Osteocyte (in vitro differentiated cells): ENCODE measurements at regions not wholly inside any gene's neighbourhood (a gene's known extent, or its start where the extent isn't known, plus 50 kb on each side); places are given as distances from the start of the nearest gene placed in this dataset.

Experiments
- DNase-seq: peaks from one replicate; pipeline ENCODE4 v3.0.0; 2021; ENCODE audit warnings: mixed read lengths; ENCODE audit not compliant: unreplicated experiment; ENCODE audit errors: extremely low spot score
- H3K27ac Mint-ChIP-seq: one replicate; pipeline ENCODE4 v1.8.0; 2021; ENCODE audit warnings: mild to moderate bottlenecking, mixed read lengths; ENCODE audit not compliant: unreplicated experiment
- H3K27me3 Mint-ChIP-seq: one replicate; pipeline ENCODE4 v1.8.0; 2021; ENCODE audit warnings: mixed read lengths; ENCODE audit not compliant: unreplicated experiment
- H3K36me3 Mint-ChIP-seq: one replicate; pipeline ENCODE4 v1.8.0; 2021; ENCODE audit warnings: mixed read lengths; ENCODE audit not compliant: unreplicated experiment
- H3K4me1 Mint-ChIP-seq: one replicate; pipeline ENCODE4 v1.8.0; 2021; ENCODE audit warnings: mixed read lengths; ENCODE audit not compliant: unreplicated experiment
- H3K4me3 Mint-ChIP-seq: one replicate; pipeline ENCODE4 v1.8.0; 2021; ENCODE audit warnings: mild to moderate bottlenecking, moderate library complexity, mixed read lengths; ENCODE audit not compliant: unreplicated experiment
- H3K9me3 Mint-ChIP-seq: one replicate; pipeline ENCODE4 v1.8.0; 2021; ENCODE audit warnings: mixed read lengths; ENCODE audit not compliant: unreplicated experiment
- TF ChIP-seq, protein P1 (sequence below): fragments of 200-600 bp; sonication (generic); IDR thresholded peaks from 2 replicates; pipeline ENCODE4 v1.5.0; 2021; ENCODE audit warnings: antibody characterized with exemption, mild to moderate bottlenecking, moderate library complexity

DNA sequence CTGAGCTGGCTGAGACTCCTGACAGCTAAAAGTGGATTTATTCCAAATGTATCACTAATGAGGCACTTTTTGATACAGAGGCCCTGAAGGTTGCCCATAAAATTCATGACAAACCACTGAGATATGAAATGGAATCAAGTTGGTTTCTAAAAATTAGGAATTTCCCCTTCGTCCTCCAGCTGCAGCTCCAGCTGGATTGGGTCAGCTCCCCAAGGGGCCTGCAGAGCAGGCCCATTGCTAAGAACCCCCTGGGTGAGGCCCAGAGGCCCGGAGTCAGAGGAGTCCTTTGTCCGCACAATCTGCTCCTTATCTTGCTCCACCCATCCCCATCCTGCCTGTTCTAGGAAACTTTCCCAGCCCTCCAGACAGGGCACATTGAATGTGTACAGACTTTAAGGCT is 163.5 kb upstream of the TOP1 start:
- no peaks in the 10 kb centered on the region for H3K9me3 Mint-ChIP-seq
- no peaks in the 10 kb centered on the region for H3K4me1 Mint-ChIP-seq
- H3K36me3 Mint-ChIP-seq, result no peaks in the 10 kb centered on the region
- TF ChIP-seq, protein P1, sequence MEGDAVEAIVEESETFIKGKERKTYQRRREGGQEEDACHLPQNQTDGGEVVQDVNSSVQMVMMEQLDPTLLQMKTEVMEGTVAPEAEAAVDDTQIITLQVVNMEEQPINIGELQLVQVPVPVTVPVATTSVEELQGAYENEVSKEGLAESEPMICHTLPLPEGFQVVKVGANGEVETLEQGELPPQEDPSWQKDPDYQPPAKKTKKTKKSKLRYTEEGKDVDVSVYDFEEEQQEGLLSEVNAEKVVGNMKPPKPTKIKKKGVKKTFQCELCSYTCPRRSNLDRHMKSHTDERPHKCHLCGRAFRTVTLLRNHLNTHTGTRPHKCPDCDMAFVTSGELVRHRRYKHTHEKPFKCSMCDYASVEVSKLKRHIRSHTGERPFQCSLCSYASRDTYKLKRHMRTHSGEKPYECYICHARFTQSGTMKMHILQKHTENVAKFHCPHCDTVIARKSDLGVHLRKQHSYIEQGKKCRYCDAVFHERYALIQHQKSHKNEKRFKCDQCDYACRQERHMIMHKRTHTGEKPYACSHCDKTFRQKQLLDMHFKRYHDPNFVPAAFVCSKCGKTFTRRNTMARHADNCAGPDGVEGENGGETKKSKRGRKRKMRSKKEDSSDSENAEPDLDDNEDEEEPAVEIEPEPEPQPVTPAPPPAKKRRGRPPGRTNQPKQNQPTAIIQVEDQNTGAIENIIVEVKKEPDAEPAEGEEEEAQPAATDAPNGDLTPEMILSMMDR, result no peak
- no peak for DNase-seq
- H3K4me3 Mint-ChIP-seq, result no peak overlapping the region
- H3K27ac Mint-ChIP-seq, result no peak overlapping the region
- peaks cover 2% of the 10 kb centered on the region for H3K27me3 Mint-ChIP-seq

DNA sequence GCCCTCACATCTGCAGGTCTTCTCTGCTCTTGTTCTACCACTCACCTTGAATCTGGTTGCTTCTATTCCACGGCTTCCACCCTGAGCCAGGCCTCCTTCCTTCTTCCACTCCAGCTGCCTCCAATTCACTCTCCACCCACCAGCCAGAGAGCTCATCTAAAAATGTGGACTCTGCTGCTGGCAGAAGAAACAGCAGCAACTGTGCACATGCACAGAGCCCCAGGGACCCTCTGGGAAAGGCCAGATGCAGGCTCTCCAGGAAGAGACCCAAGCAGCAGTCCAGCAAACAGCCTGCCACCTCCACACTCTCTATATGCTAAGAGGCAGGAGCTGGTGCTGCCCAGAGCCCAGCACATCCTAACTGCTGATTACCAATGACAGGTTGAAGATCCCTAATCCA is 162.6 kb upstream of the TOP1 start:
- Mint-ChIP-seq H3K36me3 (no peaks in the 10 kb centered on the region), H3K27ac (no peak overlapping the region), H3K27me3 (peaks cover 2% of the 10 kb centered on the region), H3K4me1 (no peaks in the 10 kb centered on the region), H3K4me3 (no peak overlapping the region), H3K9me3 (no peaks in the 10 kb centered on the region)
- DNase-seq, result no peak
- TF ChIP-seq, protein P1, result no peak

DNA sequence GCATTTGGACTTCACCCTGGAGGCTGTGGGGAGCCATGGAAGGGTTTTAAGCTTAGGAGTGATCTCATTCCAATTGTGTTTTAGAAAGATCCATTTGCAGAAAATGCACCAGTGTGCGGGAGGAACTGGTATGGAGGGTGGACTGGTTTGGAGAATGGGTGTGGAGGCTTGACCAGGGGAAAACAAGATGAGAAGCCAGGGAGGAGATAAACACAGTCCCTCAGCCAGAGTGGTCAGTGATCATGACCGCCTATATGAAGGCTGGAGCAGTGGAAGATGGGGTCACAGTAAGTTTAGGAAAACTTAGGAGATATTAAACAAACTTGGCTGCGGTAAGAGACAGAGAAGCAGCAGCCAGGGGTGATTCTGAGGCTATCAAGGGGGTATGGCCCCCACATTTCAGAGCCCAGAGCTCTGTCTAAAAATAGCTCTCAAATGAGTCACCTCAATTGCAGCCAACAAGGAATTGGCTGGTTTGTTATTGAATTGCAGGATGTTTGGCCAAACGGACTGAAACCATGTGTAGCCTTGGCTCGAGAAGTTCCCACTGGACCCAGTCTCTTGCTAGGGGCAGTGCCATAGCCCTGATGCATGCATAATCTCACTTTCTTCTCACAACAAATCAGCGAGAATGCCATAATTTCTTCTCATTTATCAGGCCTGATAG is 159.9 kb upstream of the TOP1 start:
- TF ChIP-seq, protein P1, result no peak
- DNase-seq, result no peak
- Mint-ChIP-seq H3K4me3 (no peak overlapping the region), H3K9me3 (no peaks in the 10 kb centered on the region), H3K4me1 (no peaks in the 10 kb centered on the region), H3K27ac (peak overlapping the region; percentile 12), H3K36me3 (no peaks in the 10 kb centered on the region), H3K27me3 (peaks cover 2% of the 10 kb centered on the region)

DNA sequence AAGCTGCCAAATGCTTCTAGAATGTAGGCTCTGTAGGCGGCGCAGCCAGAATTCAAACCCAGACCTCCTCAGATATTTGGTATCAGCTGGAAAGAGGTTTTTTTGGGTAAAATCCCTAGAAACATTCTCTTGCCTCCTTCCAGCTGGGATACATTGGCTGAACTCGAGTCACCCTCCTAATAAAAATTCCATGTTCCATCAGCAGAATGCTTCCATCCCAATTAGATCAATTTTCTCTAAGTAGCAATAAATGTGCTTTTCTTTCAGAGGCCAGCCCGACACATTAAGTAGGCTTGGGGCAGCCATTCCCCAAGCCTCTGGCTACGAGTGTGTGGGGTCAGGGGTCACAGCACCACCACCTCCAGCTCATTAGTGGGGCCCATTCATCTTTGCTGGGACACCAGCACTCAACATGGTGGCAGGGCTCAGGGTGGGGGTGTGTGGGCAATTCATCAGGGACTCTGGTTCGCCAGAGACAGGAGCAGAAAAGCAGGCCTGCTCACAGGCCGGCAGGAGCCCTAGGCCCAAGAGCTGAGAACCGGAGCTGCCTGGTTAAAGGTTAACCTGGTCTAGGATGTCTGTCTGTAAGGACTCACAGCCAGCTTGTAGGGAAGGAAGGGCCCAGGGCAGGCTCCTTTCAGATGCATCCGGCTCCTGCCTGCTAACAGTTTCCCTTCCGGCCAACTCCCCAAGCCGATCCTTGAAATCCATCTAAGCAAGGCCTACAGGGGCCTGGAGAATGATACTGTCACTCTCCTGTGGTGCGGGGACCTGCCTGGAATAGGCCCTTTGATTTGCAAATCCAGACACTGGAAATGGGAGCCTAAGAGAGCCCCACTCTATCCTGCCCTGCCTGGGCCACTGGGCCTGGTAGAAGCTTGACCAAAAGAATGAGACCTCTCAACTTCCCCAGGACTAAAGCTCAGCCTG is 159.1 kb upstream of the TOP1 start:
- DNase-seq, result no peak
- no peak overlapping the region for H3K27ac Mint-ChIP-seq
- TF ChIP-seq, protein P1, result no peak
- H3K4me3 Mint-ChIP-seq, result no peak overlapping the region
- H3K4me1 Mint-ChIP-seq, result no peaks in the 10 kb centered on the region
- H3K36me3 Mint-ChIP-seq, result no peaks in the 10 kb centered on the region
- H3K27me3 Mint-ChIP-seq, result no peaks in the 10 kb centered on the region
- no peaks in the 10 kb centered on the region for H3K9me3 Mint-ChIP-seq
